ENCODE measurements at regions not wholly inside any gene's neighbourhood (a gene's known extent, or its start where the extent isn't known, plus 50 kb on each side); places are given as distances from the start of the nearest gene placed in this dataset.
"Not testable (repeated sequence)": the region's sequence is repeated elsewhere in the genome, so short reads cannot be mapped to it uniquely, and the experiment has no call there.

DNA sequence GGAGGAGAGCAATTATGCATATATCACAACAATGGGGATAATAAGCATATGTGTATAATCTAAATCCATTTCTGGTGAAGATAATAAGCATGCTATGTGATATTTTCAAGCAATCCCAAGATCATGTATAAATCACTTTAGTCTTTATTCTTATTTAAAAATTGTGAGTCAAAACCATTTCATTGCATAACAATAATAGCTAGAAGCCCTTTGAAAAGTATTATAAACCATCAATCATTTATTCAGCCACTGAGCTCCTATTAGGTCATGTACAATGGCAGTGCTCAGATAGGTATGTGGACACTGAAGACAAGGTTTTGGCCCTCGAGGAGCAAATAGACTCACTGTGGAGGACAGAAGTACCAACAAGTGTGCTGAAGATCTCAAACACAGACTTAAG is 113.1 kb downstream of the CDCA7 start:
- no peak for DNase-seq (ENCODE audit: low read depth in 2 of 3, low spot score in 1 of 3)

DNA sequence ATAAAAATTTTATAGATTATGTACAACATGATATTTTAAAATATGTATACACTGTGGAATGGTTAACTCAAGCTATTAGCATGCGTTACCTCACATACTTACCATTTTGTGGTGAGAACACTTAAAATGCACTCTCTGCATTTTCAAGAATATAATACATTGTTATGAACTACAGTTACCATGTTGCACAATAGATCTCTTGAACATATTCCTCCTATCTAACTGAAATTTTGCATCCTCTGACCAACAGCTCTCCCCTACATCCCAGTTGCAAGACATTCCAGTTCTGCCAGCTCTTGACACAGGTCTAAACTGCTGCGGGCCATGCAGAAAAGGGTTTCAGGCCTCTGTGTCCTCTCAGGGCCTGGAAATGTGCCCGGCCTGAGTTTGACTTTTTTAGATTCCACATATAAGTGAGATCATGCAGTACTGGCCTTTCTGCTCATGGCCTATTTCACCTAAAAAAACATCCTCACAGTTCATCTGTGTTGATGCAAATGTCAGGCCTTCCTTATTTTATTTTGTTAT is 113.7 kb downstream of the CDCA7 start:
- no peak for DNase-seq (ENCODE audit: low read depth in 2 of 3, low spot score in 1 of 3)

DNA sequence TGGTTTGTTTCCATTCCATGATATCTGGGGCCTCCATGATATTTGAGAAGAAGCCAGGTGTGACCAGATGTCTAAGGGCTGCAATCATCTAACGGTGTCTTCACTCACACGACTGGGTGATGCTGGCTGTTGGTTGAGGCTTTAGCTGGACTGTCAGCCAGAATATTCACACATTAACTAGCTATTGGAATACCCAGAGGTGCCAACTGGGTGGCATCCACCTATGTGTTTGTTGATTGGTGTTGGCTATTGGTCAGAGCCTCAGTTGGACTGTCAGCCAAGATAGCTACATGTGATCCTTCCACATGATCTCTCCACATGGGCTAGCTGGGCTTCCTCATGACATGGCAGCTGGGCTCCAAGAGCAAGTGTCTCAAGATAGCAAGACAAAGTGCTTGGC is 117.4 kb downstream of the CDCA7 start:
- no peak for DNase-seq (ENCODE audit: low read depth in 2 of 3, low spot score in 1 of 3)

DNA sequence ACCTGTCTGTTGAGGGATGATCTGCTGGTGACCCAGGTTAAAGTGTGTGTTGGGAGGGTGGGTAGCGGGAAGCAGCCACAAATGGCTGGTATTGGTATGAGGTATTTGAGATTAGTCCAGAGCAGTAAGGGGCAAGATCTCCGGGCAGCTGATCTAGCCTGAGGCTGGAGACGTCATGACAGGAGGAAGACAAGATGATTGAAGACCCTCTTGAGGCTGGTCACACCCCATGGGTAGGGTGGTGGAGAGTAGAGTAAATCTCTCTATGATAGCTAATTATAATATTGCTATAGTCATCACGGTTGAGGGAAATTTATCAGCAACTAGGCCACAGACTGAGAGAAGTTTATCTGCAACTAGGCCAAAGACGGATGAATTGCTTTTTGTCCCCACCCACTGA is 128.5 kb downstream of the CDCA7 start:
- DNase-seq (ENCODE audit: low read depth in 2 of 3, low spot score in 1 of 3): no peak

DNA sequence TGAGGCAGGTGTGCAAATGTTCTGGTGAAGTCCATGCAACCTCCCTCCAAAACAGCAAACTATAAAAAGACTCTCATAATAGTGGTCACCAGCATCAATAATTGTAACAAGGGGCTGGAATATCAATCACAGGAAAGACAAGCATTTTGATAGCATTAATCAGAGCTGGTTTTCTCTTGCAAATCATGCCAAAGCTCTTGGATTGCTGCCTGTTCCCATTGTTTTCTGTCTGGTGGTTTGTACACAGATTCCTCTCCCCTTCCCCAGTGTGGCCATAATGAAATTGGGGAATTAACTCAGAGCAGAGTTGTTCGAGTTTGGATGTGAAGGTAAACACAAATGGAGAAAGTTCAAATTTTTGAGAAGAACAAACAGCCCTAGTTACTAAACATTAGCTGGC is 134.2 kb downstream of the CDCA7 start:
- no peak for DNase-seq (ENCODE audit: low read depth in 2 of 3, low spot score in 1 of 3)

DNA sequence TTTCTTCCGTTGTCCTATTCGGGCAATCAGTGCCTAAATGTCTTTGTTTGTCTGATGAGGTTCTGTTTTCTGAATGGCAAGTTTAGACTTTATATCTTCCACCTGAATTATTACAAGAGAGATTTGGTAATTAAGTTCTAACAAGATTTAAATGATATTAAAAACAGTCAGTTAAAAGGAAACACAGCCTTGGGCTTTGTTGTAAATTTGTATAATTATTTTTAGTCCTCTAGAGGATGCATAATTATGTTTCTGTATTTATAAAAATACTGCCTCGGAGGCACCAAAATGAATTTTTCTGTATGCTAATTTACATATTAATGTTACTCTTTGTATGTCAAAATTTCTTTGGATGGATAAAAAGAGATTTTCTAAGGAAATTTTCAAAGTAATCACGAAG is 136.7 kb downstream of the CDCA7 start:
- DNase-seq (ENCODE audit: low read depth in 2 of 3, low spot score in 1 of 3): no peak

DNA sequence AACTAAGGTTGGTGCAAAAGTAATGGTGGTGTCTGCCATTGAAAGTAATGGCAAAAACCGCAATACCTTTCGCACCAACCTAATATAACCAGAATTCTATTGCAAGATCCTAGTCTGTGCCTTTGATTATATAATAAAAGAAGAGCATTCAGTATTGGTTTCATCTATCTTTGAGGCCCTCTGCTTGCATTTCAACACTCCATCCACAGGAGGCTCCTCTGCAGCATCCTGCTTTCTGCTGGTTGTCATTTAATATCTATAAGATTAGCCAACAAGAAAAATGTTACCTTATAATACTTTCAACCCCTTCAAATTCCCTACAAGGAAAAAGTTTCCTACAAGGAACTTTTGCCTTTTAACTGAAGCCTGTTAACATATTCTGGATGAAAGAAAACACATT is 139.2 kb downstream of the CDCA7 start:
- DNase-seq (ENCODE audit: low read depth in 2 of 3, low spot score in 1 of 3): no peak

DNA sequence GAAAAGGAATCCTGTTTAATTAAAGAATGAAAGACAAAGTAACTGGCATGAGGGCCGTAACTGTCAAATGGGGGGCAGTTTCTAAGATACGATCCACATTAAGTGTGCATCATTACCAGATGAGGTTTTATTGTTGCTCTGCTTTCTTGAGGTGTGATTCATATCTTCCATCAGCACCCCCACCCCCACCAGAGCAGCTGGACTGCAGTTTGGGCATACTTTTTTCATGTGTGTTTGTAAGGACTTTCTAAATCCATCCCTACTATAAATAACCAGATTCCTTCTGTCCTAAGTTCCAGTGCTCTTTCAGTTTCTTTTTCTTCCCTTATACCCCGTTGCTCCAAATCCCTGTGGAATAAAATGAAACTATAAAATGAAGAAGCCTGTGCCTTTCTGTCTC is 142.1 kb downstream of the CDCA7 start:
- no peak for DNase-seq (ENCODE audit: low read depth in 2 of 3, low spot score in 1 of 3)

DNA sequence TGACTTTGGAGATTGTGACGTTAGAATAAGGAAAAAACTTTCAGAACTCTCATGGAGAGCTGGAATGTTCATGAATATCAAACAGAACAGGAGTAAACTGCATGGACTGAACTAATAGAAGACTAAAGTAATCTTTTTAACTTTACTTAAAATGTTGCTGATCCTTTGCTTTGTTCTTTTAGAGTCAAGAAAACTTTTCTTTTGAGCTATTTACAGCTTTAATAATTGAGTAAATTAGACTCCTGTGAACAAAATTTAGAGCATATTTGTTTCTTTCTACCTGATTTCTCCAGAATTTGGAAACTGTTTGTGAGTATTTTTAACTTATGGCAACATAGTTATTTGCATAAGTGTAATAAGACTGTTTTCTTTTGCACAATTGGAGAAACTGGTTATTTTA is 146.3 kb downstream of the CDCA7 start:
- no peak for DNase-seq (ENCODE audit: low read depth in 2 of 3, low spot score in 1 of 3)

DNA sequence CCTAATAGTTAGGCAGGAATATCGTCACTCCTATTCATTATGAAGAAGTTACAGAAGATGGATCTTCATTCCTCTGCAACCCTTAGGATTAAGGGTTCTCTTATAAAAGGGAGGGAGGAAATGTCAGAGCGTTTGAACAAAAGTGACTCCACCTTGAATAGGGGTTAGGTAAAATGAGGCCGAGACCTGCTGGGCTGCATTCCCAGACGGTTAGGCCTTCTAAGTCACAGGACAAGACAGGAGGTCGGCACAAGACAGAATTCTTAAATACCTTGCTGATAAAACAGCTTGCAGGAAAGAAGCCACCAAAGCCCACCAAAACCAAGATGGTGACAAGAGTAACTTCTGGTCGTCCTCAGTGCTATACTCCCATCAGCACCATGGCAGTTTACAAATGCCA is 147.6 kb downstream of the CDCA7 start:
- DNase-seq (ENCODE audit: low read depth in 2 of 3, low spot score in 1 of 3): no peak

DNA sequence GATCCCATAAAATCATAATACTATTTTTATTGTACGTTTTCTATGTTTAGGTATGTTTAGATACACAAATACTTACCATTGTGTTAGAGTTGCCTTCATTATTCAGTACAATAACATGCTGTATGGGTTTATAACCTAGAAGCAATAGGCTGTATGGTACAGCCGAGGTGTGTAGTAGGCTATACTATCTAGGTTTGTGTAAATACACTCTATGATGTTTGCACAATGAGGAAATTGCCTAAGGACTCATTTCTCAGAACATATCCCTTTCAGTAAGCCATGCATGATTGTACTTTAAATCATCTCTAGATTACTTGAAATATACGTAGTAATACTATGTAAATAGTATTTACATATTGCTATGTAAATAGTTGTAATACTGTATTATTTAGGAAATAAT is 156.7 kb downstream of the CDCA7 start:
- no peak for DNase-seq (ENCODE audit: low read depth in 2 of 3, low spot score in 1 of 3)

DNA sequence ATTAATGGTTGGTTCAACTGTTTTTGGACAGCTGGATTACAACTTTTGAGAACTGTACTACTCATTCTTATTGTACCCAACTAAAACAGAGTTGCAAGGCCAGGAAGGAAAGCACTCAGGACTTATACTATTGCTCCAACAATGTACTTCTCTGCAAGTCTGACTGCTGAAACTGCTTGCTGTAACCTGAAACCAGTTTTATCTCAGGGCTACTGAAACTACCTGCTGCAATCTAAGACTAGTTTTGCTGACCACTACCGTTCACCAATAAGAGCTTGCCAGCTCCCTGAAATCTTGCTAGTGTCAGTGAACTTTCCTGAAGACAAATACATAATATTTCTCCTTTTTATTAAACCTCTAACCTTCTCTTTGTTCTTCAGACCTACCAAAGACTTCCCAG is 157.3 kb downstream of the CDCA7 start:
- DNase-seq (ENCODE audit: low read depth in 2 of 3, low spot score in 1 of 3): no peak

DNA sequence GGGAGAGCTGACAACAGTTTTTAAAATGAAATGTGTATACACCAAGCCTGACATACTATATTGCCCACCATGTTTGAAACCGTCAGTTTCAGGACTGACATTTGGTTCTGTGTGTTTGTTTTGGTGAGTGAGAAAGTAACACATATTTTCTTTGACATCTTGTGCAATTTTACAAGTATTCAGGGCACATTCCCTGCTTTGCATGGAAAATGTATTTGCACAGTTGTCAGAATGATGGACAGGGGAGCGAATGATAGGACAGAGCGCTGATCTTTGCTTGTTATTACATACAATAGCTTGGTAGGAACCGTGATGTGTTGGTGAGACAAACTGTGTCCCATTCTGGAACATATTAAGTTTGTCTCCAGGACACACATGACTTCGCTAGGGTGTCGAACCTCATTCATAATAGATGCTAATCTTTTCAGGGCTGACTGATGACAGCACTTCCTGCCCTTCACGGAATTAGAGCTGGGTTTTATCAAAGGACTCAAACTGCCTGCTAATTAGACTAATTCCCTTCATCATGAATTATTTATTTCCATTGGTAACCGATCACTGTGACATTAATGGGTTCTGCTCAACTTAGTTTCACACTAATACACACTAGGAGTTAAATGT is 158.5 kb downstream of the CDCA7 start:
- DNase-seq (ENCODE audit: low read depth in 2 of 3, low spot score in 1 of 3): no peak

DNA sequence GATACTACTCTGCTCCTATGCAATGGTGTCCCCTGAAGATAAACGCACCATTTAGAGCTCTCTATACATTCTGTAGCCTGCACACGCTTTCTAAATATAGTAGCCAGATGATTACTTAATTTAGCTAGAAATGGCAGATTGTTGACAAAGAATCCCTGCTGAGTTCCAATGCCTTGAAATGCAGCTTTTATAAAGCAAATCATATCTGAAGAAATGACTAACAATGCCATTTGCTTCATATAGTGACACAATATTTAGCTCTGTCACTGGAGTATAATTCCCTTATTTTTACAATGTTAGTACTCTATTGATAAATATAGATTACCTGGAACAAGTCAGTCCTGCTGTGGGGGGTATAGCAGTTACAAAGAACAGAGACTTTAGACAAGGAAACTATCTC is 166.2 kb downstream of the CDCA7 start:
- no peak for DNase-seq (ENCODE audit: low read depth in 2 of 3, low spot score in 1 of 3)

DNA sequence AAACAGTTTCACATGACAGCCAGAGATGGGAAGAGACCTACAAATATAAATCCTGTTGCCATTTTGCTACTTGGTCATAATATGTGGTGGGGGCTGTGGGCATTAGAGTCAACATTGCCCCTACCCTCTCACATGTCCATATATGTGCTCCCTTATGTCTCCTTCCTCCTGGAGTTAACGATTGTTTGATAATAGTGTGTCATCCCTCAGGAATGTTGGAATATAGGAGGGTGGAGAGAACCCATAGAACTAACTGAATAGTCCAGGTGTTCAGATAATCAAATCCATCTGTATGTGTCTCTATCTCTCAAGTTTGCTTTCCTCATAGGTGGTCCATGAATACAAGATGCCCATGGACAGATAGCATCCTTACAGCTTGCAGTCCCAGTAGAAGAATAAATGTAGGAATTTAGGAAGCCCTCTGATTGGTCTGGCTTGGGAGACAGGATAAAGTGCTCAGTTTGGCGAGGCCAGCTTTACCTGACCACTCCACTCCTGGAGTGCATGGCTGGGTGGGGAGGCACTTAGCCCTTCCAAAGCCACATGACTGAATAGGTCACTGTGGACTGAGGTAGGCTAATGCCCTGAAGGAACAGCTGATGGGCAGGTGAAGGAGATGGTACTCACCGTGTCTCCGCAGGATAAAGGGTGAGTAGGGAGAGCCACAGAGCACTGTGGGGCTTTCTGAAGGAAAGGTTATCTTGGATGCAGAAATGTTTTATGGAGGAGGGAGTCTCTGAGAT is 166.9 kb downstream of the CDCA7 start:
- no peak for DNase-seq (ENCODE audit: low read depth in 2 of 3, low spot score in 1 of 3)

DNA sequence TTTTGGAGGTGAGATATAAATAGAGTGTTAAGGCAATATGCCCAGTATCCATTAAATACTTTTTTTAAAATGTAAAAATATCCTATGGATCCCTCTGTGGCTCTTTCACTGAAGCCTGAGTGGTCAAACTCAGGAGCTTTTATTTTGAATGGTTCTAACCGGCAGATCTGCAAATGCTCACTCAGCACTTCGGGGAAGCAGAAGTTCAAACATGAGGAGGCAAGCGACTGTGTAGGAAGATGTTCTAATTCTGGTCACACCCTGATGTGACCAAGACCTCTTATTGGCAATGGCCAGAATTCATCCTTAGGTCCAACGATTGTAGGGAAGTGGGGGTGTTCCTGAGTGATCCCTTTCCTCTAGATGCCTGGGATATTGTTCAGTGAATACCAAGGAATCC is 168.8 kb downstream of the CDCA7 start:
- no peak for DNase-seq (ENCODE audit: low read depth in 2 of 3, low spot score in 1 of 3)

DNA sequence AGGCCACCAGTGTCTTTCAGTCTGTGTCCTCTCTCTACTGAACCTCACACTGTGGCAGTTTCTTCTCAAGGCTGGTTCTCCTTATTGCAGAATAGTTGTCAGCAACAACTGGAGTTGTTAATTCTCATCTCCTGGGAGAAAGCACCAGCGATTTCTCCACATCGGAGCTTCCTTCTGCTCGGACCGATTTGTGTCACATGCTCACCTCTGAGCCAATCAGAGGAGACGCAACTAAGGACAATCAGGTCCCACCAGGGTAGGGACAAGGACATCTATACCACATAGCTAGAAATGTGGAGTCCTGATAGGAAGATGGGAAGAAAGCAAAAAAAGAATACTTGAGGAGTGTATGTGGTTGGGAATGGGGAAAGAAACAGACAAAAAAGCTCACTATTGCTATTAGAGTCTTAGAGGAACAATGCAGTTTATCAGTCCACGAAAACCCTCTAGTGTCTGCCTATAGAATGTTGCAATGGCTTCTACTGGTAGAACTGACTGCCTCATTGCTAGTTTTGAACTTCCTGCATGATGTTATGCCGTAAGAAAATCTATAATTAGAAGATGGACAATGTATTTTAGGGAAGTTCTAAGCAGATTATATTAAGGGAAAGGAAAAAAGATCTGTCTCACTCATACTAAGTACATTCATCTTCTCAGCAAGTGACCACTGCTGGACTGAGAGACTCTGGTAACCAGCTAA is 169.7 kb downstream of the CDCA7 start:
- no peak for DNase-seq (ENCODE audit: low read depth in 2 of 3, low spot score in 1 of 3)

DNA sequence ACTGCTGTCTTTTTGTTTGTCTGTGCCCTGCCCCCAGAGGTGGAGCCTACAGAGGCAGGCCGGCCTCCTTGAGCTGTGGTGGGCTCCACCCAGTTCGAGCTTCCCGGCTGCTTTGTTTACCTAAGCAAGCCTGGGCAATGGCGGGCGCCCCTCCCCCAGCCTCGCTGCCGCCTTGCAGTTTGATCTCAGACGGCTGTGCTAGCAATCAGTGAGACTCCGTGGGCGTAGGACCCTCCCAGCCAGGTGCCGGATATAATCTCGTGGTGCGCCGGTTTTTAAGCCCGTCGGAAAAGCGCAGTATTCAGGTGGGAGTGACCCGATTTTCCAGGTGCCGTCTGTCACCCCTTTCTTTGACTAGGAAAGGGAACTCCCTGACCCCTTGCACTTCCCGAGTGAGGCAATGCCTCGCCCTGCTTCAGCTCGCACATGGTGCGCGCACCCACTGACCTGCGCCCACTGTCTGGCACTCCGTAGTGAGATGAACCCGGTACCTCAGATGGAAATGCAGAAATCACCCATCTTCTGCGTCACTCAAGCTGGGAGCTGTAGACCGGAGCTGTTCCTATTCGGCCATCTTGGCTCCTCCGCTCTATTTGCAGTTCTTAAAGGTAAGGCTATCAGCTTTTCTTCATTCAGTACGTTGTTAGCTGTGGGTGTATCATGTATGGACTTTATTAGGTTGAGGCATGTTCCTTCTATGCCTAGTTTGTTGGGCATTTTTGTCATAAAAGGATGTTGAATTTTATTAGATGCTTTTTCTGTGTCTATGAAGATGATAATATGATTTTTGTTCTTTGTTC is 178.3 kb downstream of the CDCA7 start:
- DNase-seq (ENCODE audit: low read depth in 2 of 3, low spot score in 1 of 3): not testable (repeated sequence)

DNA sequence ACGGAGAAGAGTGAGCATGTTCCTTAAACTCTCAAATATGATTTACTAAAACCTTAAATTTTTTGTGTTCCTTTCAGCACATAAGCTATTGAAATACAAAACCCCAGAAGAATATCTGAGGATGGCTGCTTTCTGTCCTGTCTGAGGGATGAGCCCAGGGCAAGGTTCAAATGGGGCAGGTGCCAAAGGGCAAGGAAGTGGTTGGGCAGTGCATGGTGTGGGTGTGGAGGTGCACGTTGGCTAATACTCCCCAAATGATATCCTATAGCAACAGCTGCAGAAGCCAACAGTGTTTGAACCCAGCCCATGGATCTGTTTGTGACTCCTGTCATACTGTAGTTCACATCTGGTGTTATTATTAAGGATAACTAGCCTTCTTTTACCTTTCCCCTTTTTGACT is 183.0 kb downstream of the CDCA7 start:
- DNase-seq (ENCODE audit: low read depth in 2 of 3, low spot score in 1 of 3): no peak

DNA sequence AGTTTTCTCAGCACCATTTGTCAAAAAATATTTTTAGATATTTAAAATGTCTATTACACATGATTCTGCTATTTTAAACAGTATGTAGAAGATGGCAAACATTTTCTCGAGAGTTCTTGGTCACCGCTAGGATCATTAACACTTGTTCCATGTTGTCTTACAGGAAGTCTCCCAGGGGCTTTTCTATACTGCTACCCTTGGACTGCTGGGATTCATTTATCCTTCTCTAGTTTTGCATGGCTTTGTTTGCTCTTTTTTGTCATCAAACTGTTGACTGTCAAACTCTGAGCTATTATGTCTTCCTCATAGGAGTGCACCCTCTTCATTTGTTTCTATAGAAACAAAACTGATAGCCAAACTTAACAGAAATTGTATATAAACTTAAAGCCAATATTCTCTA is 184.9 kb downstream of the CDCA7 start:
- DNase-seq (ENCODE audit: low read depth in 2 of 3, low spot score in 1 of 3): no peak

DNA sequence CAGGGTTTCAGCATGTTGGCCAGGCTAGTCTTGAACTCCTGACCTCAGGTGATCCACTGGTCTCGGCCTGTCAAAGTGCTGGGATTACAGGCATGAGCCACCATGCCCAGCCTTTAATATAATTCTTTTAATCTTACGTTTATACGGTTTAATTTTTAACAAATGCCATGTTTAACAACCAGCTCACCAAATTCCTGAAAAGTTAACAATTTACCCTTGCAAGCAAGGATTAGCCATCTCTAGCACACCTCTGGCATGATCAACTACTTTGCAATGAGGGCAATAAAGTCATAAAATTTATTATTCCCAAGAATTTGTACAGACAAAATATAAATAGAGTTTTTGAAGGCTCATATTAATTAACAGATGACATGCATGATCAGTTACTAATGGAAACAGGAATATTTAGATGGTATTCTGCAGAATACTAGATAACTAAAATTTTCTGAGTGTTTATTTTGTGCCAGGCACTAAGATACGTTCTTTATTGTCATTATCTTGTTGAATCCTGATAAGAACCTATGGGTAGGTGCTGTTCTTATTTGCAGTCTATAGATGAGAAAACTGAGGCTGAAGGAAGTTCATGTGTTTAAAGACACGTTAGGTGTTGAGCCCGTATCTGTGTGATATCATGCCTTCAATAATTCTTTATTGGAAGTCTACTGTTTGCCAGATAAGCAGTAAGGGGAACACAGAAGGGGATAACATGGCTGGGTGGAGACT is 190.1 kb downstream of the CDCA7 start:
- no peak for DNase-seq (ENCODE audit: low read depth in 2 of 3, low spot score in 1 of 3)

All from stimulated activated CD4-positive, alpha-beta T cell treated with anti-CD3 and anti-CD28 coated beads, Interleukin-12 subunit alpha, Interleukin-12 subunit beta, amount 100 ng/mL, for 48 hours (primary cell).